ENCODE measurements at regions not wholly inside any gene's neighbourhood (a gene's known extent, or its start where the extent isn't known, plus 50 kb on each side); places are given as distances from the start of the nearest gene placed in this dataset.
A peak's percentile ranks its signal among the peaks of the same experiment; 100 is the strongest.
"Not testable (repeated sequence)": the region's sequence is repeated elsewhere in the genome, so short reads cannot be mapped to it uniquely, and the experiment has no call there.

- DNase-seq, result no peak
These were observed 159.5 kb upstream of the IRF2BP2 start for GRCh38 chr1:234769284-234769985.

- no peak for DNase-seq
These were observed 158.7 kb upstream of the IRF2BP2 start for GRCh38 chr1:234768569-234769283.

- no peak for DNase-seq
These were observed 158.2 kb upstream of the IRF2BP2 start for GRCh38 chr1:234768171-234768568.

GRCh38 chr1:234765672-234766071, 155.7 kb upstream of the IRF2BP2 start:
- DNase-seq, result no peak

GRCh38 chr1:234765181-234765580, 155.2 kb upstream of the IRF2BP2 start:
- DNase-seq, result no peak

- DNase-seq, result no peak
These were observed 153.9 kb upstream of the IRF2BP2 start for GRCh38 chr1:234763910-234764309.

- DNase-seq, result no peak
These were observed 153.4 kb upstream of the IRF2BP2 start for GRCh38 chr1:234763367-234763766.

GRCh38 chr1:234762127-234762526, 152.1 kb upstream of the IRF2BP2 start:
- not testable (repeated sequence) for DNase-seq

- DNase-seq, result peak; percentile 8
These were observed 150.3 kb upstream of the IRF2BP2 start for GRCh38 chr1:234760303-234760723.

- no peak for DNase-seq
These were observed 149.9 kb upstream of the IRF2BP2 start for GRCh38 chr1:234759888-234760287.

- DNase-seq, result no peak
These were observed 148.9 kb upstream of the IRF2BP2 start for GRCh38 chr1:234758851-234759250.

- DNase-seq, result no peak
These were observed 146.9 kb upstream of the IRF2BP2 start for GRCh38 chr1:234756857-234757256.

GRCh38 chr1:234756066-234756774, 146.2 kb upstream of the IRF2BP2 start:
- DNase-seq, result peak; percentile 48

- peak; percentile 91 for DNase-seq
These were observed 145.5 kb upstream of the IRF2BP2 start for GRCh38 chr1:234755449-234755863.

GRCh38 chr1:234753979-234754378, 144.0 kb upstream of the IRF2BP2 start:
- no peak for DNase-seq

GRCh38 chr1:234752927-234753326, 142.9 kb upstream of the IRF2BP2 start:
- no peak for DNase-seq

- no peak for DNase-seq
These were observed 141.7 kb upstream of the IRF2BP2 start for GRCh38 chr1:234751678-234752077.

GRCh38 chr1:234750922-234751627, 141.1 kb upstream of the IRF2BP2 start:
- DNase-seq, result no peak

- no peak for DNase-seq
These were observed 138.7 kb upstream of the IRF2BP2 start for GRCh38 chr1:234748713-234749112.

- DNase-seq, result no peak
These were observed 138.1 kb upstream of the IRF2BP2 start for GRCh38 chr1:234748066-234748465.

GRCh38 chr1:234746798-234747196, 136.8 kb upstream of the IRF2BP2 start:
- no peak for DNase-seq

GRCh38 chr1:234745844-234746797, 136.1 kb upstream of the IRF2BP2 start:
- DNase-seq, result peak; percentile 53

Measured in EL (cell line).